ENCODE measurements at regions not wholly inside any gene's neighbourhood (a gene's known extent, or its start where the extent isn't known, plus 50 kb on each side); places are given as distances from the start of the nearest gene placed in this dataset.

- intact Hi-C loops (cut with micrococcal nuclease), result no loop called here
- CTCF ChIA-PET, result interaction anchor here (0.9 to 1.3 kb wide), 2 partner anchors 8 to 20 kb away, joined by 3 to 6 read pairs; no protein-coding TSS in a partner anchor
Measured at GRCh38 chr14:30251017-30251416, 307.9 kb upstream of the G2E3 start.

GRCh38 chr14:30251557-30252100, 307.3 kb upstream of the G2E3 start:
- no peak overlapping the region for H3K4me3 Mint-ChIP-seq (ENCODE audit: unreplicated experiment)
- no peaks in the 10 kb centered on the region for H3K36me3 Mint-ChIP-seq (ENCODE audit: insufficient read depth, unreplicated experiment)
- H3K4me1 Mint-ChIP-seq (ENCODE audit: insufficient read depth, unreplicated experiment), result peaks cover 15% of the 10 kb centered on the region
- CTCF ChIA-PET, result interaction anchor here (1.3 to 2.8 kb wide), 4 partner anchors 13 to 33 kb away, joined by 3 to 18 read pairs (median 7); no protein-coding TSS in a partner anchor
- no peaks in the 10 kb centered on the region for H3K27me3 Mint-ChIP-seq (ENCODE audit: insufficient read depth, unreplicated experiment)
- TF ChIP-seq CTCF (IDR thresholded peaks at IDR 0.05; ENCODE audit: unreplicated experiment), result no peak
- DNase-seq (ENCODE audit: unreplicated experiment), result no peak
- BruUV-seq (replicated peaks), result no TSS peak
- POLR2A ChIA-PET, result interaction anchor here (0.7 to 1.2 kb wide), 3 partner anchors 14 to 40 kb away, joined by 3 to 4 read pairs (median 3); no protein-coding TSS in a partner anchor
- H3K9me3 Mint-ChIP-seq (ENCODE audit: unreplicated experiment), result peaks cover 17% of the 10 kb centered on the region
- intact Hi-C loops (cut with micrococcal nuclease), result no loop called here
- no peak overlapping the region for H3K27ac Mint-ChIP-seq (ENCODE audit: low read depth, unreplicated experiment)

More at GRCh38 chr14:30251017-30251416, 307.9 kb upstream of the G2E3 start:
- TF ChIP-seq CTCF (IDR thresholded peaks at IDR 0.05; ENCODE audit: unreplicated experiment), result no peak
- POLR2A ChIA-PET, result interaction anchor here (1.1 kb wide), 1 partner anchor 40 kb away, joined by 3 read pairs; no protein-coding TSS in a partner anchor
- no peak overlapping the region for H3K27ac Mint-ChIP-seq (ENCODE audit: low read depth, unreplicated experiment)
- H3K4me1 Mint-ChIP-seq (ENCODE audit: insufficient read depth, unreplicated experiment), result peaks cover 15% of the 10 kb centered on the region
- no peaks in the 10 kb centered on the region for H3K36me3 Mint-ChIP-seq (ENCODE audit: insufficient read depth, unreplicated experiment)
- no peaks in the 10 kb centered on the region for H3K27me3 Mint-ChIP-seq (ENCODE audit: insufficient read depth, unreplicated experiment)
- peaks cover 11% of the 10 kb centered on the region for H3K9me3 Mint-ChIP-seq (ENCODE audit: unreplicated experiment)
- no peak overlapping the region for H3K4me3 Mint-ChIP-seq (ENCODE audit: unreplicated experiment)
- DNase-seq (ENCODE audit: unreplicated experiment), result no peak
- BruUV-seq (replicated peaks), result no TSS peak

- H3K4me1 Mint-ChIP-seq (ENCODE audit: insufficient read depth, unreplicated experiment), result peaks cover 17% of the 10 kb centered on the region
- no peak overlapping the region for H3K27ac Mint-ChIP-seq (ENCODE audit: low read depth, unreplicated experiment)
- no peak overlapping the region for H3K4me3 Mint-ChIP-seq (ENCODE audit: unreplicated experiment)
- no TSS peak for BruUV-seq (replicated peaks)
- no peak for DNase-seq (ENCODE audit: unreplicated experiment)
- H3K9me3 Mint-ChIP-seq (ENCODE audit: unreplicated experiment), result peaks cover 19% of the 10 kb centered on the region
- intact Hi-C loops (cut with micrococcal nuclease), result no loop called here
- CTCF ChIA-PET, result interaction anchor here (1.3 to 2.8 kb wide), 3 partner anchors 13 to 32 kb away, joined by 3 to 18 read pairs (median 8); no protein-coding TSS in a partner anchor
- no peaks in the 10 kb centered on the region for H3K27me3 Mint-ChIP-seq (ENCODE audit: insufficient read depth, unreplicated experiment)
- TF ChIP-seq CTCF (IDR thresholded peaks at IDR 0.05; ENCODE audit: unreplicated experiment), result no peak
- POLR2A ChIA-PET, result interaction anchor here (1.2 to 1.5 kb wide), 2 partner anchors 14 to 28 kb away, joined by 4 to 16 read pairs; no protein-coding TSS in a partner anchor
- H3K36me3 Mint-ChIP-seq (ENCODE audit: insufficient read depth, unreplicated experiment), result no peaks in the 10 kb centered on the region
Measured at GRCh38 chr14:30252151-30252550, 306.8 kb upstream of the G2E3 start.

- no peak for TF ChIP-seq CTCF (IDR thresholded peaks at IDR 0.05; ENCODE audit: unreplicated experiment)
- ChIA-PET CTCF (interaction anchor here (0.8 to 2.8 kb wide), 5 partner anchors 12 to 38 kb away, joined by 3 to 18 read pairs (median 4); no protein-coding TSS in a partner anchor), POLR2A (interaction anchor here (0.7 to 1.5 kb wide), 6 partner anchors 9 to 261 kb away, joined by 3 to 16 read pairs (median 4); no protein-coding TSS in a partner anchor)
- Mint-ChIP-seq H3K4me3 (ENCODE audit: unreplicated experiment) (no peak overlapping the region), H3K4me1 (ENCODE audit: insufficient read depth, unreplicated experiment) (peaks cover 26% of the 10 kb centered on the region), H3K36me3 (ENCODE audit: insufficient read depth, unreplicated experiment) (no peaks in the 10 kb centered on the region), H3K9me3 (ENCODE audit: unreplicated experiment) (peaks cover 19% of the 10 kb centered on the region), H3K27me3 (ENCODE audit: insufficient read depth, unreplicated experiment) (no peaks in the 10 kb centered on the region), H3K27ac (ENCODE audit: low read depth, unreplicated experiment) (peak overlapping the region; percentile 84)
- peak; percentile 21 for DNase-seq (ENCODE audit: unreplicated experiment)
- BruUV-seq (replicated peaks), result no TSS peak
- intact Hi-C loops (cut with micrococcal nuclease), result no loop called here
Measured at GRCh38 chr14:30252783-30253674, 305.9 kb upstream of the G2E3 start.
